HEK293 (cell line): ENCODE measurements at regions not wholly inside any gene's neighbourhood (a gene's known extent, or its start where the extent isn't known, plus 50 kb on each side); places are given as distances from the start of the nearest gene placed in this dataset.

Experiments used
- CTCF ChIA-PET: fragments of 350-600 bp; formaldehyde crosslinking; extraction: SDS; loops from one replicate; lab custom pipeline; 2021; ENCODE audit warnings: antibody characterized with exemption; lab: Yijun Ruan, JAX
- POLR2A ChIA-PET: fragments of 300-600 bp; formaldehyde crosslinking; extraction: SDS; loops from one replicate; lab custom pipeline; 2020; ENCODE audit warnings: antibody characterized with exemption, inconsistent platforms; lab: Yijun Ruan, JAX
- H3K27ac ChIP-seq: fragments of 200-500 bp; sonication (Bioruptor generic); 2 replicates; pipeline ENCODE4 v1.5.1; 2014; ENCODE audit warnings: low read depth, low read length, control low read depth, inconsistent platforms; ENCODE audit errors: extremely low read depth
- H3K36me3 ChIP-seq, 2 experiments: fragments of 200-500 bp in 1 of 2; sonication (Bioruptor generic) in 1 of 2; 1 replicate in 1 of 2; 2 replicates in 1 of 2; pipeline ENCODE4 v1.5.1; 2014 to 2017; ENCODE audit warnings: inconsistent platforms in 2 of 2, low read length in 2 of 2; ENCODE audit not compliant: control insufficient read depth in 2 of 2, insufficient read depth in 1 of 2
- H3K4me1 ChIP-seq: fragments of 200-500 bp; sonication (Bioruptor generic); 2 replicates; pipeline ENCODE4 v1.5.1; 2014; ENCODE audit warnings: mild to moderate bottlenecking, low read length, inconsistent platforms; ENCODE audit not compliant: control insufficient read depth, insufficient read depth
- H3K4me3 ChIP-seq: 2 replicates; pipeline ENCODE4 v1.5.1; 2011; ENCODE audit warnings: low read depth, mild to moderate bottlenecking, control low read depth, low read length, moderate library complexity
- H3K9me3 ChIP-seq: fragments of 200-500 bp; sonication (Bioruptor generic); 2 replicates; pipeline ENCODE4 v1.5.1; 2014; ENCODE audit warnings: low read depth, low read length, inconsistent platforms; ENCODE audit not compliant: control insufficient read depth, insufficient read depth
- GLI4 ChIP-seq: fragments of 450-650 bp; formaldehyde crosslinking; IDR thresholded peaks from 2 replicates; pipeline ENCODE4 v1.5.1; 2016; ENCODE audit warnings: missing biosample characterization, missing genetic modification characterization
- GLIS1 ChIP-seq: fragments of 450-650 bp; formaldehyde crosslinking; IDR thresholded peaks from 2 replicates; pipeline ENCODE4 v1.5.1; 2016; ENCODE audit warnings: missing biosample characterization, missing genetic modification characterization
- MEIS1 ChIP-seq: sonication (generic); formaldehyde crosslinking; IDR thresholded peaks from 2 replicates; pipeline ENCODE4 v1.8.1; 2022; ENCODE audit warnings: missing genetic modification reagents, mild to moderate bottlenecking, borderline replicate concordance
- OVOL3 ChIP-seq: fragments of 450-650 bp; formaldehyde crosslinking; IDR thresholded peaks from 2 replicates; pipeline ENCODE4 v1.5.1; 2016; ENCODE audit warnings: missing biosample characterization, missing genetic modification characterization
- ZBTB10 ChIP-seq: fragments of 450-650 bp; formaldehyde crosslinking; IDR thresholded peaks from 2 replicates; pipeline ENCODE4 v1.5.1; 2016; ENCODE audit warnings: missing biosample characterization, missing genetic modification characterization
- ZNF138 ChIP-seq: fragments of 450-650 bp; formaldehyde crosslinking; IDR thresholded peaks from 2 replicates; pipeline ENCODE4 v1.5.1; 2016; ENCODE audit warnings: missing biosample characterization, missing genetic modification characterization, borderline replicate concordance
- ZNF148 ChIP-seq: fragments of 450-650 bp; formaldehyde crosslinking; IDR thresholded peaks from 2 replicates; pipeline ENCODE4 v1.5.0; 2017; ENCODE audit warnings: missing biosample characterization, missing genetic modification characterization, borderline replicate concordance
- ZNF18 ChIP-seq: fragments of 450-650 bp; formaldehyde crosslinking; IDR thresholded peaks from 2 replicates; pipeline ENCODE4 v1.5.1; 2016; ENCODE audit warnings: missing biosample characterization, missing genetic modification characterization
- ZNF223 ChIP-seq: fragments of 450-650 bp; formaldehyde crosslinking; IDR thresholded peaks from 2 replicates; pipeline ENCODE4 v1.5.1; 2016; ENCODE audit warnings: missing biosample characterization, missing genetic modification characterization
- ZNF239 ChIP-seq: fragments of 450-650 bp; formaldehyde crosslinking; IDR thresholded peaks from 2 replicates; pipeline ENCODE4 v1.5.1; 2016; ENCODE audit warnings: missing biosample characterization, missing genetic modification characterization
- ZNF26 ChIP-seq: fragments of 450-650 bp; formaldehyde crosslinking; IDR thresholded peaks from 2 replicates; pipeline ENCODE4 v1.5.1; 2016; ENCODE audit warnings: missing biosample characterization, missing genetic modification characterization
- ZNF335 ChIP-seq: fragments of 450-650 bp; formaldehyde crosslinking; conservative IDR thresholded peaks from 2 replicates; pipeline ENCODE4 v1.5.1; 2016; ENCODE audit warnings: missing biosample characterization, missing genetic modification characterization
- ZNF362 ChIP-seq: fragments of 450-650 bp; formaldehyde crosslinking; IDR thresholded peaks from 2 replicates; pipeline ENCODE4 v1.5.1; 2016; ENCODE audit warnings: missing biosample characterization, missing genetic modification characterization
- ZNF394 ChIP-seq: fragments of 450-650 bp; formaldehyde crosslinking; IDR thresholded peaks from 2 replicates; pipeline ENCODE4 v1.5.1; 2016; ENCODE audit warnings: missing biosample characterization, missing genetic modification characterization, mild to moderate bottlenecking, moderate library complexity, borderline replicate concordance
- ZNF501 ChIP-seq: fragments of 450-650 bp; formaldehyde crosslinking; IDR thresholded peaks from 2 replicates; pipeline ENCODE4 v1.5.1; 2016; ENCODE audit warnings: missing biosample characterization, missing genetic modification characterization
- ZNF561 ChIP-seq: fragments of 450-650 bp; IDR thresholded peaks from 2 replicates; pipeline ENCODE4 v1.5.1; 2018; ENCODE audit warnings: missing biosample characterization, missing genetic modification characterization, borderline replicate concordance
- ZNF600 ChIP-seq: fragments of 450-650 bp; formaldehyde crosslinking; IDR thresholded peaks from 2 replicates; pipeline ENCODE4 v1.5.1; 2016; ENCODE audit warnings: missing biosample characterization, missing genetic modification characterization
- ZNF830 ChIP-seq: fragments of 450-650 bp; IDR thresholded peaks from 2 replicates; pipeline ENCODE4 v1.5.0; 2018; ENCODE audit warnings: missing biosample characterization, missing genetic modification characterization, low read depth, mild to moderate bottlenecking, moderate library complexity
- ZSCAN23 ChIP-seq: fragments of 450-650 bp; formaldehyde crosslinking; IDR thresholded peaks from 2 replicates; pipeline ENCODE4 v1.5.1; 2016; ENCODE audit warnings: missing biosample characterization, missing genetic modification characterization
- ZSCAN4 ChIP-seq: fragments of 450-650 bp; formaldehyde crosslinking; IDR thresholded peaks from 2 replicates; pipeline ENCODE4 v1.5.1; 2017; ENCODE audit warnings: missing biosample characterization, missing genetic modification characterization

DNA sequence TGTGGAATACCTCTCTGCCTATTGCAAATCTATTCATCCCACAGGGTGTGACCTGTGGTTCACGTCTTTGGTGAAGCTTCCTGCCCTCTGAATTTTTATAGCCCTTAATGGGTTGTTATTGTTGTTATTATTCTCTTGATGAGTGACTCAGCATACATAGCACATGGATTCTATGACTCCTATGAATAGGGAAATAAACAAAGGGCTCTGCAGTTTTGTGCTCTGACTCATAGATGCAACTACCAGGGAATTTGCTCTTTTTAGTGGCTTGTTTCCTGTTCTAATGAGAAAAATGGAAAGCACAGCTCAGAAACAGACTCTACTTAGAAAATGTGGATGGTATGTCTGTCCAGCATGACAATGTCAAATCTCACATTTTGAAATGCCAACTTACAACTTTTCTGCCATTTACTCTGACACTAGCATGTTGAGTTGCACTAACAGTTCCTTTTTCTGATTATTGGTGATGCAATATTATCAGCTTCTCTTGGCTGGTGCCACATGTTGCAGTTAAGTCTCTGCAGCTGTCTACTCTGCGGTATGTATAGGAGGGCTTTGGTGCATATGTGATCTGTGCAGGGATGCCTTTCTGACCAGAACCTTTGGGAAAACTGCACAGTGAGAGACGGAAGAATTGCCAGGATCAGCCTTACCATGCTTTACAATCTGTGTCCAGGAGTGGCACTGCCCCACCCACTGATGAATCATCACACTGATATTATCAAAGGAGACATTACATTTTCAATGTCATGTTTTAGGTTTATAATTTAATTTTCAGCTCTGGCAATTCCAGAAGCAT, 996.4 kb upstream of the WWC1 start (continued):
- TF ChIP-seq ZNF223 (tag by site-specific recombination) (no peak), ZNF561 (tag by site-specific recombination) (no peak), ZSCAN23 (tag by site-specific recombination) (no peak)
- TF ChIP-seq, all 188 proteins: peak for 0

DNA sequence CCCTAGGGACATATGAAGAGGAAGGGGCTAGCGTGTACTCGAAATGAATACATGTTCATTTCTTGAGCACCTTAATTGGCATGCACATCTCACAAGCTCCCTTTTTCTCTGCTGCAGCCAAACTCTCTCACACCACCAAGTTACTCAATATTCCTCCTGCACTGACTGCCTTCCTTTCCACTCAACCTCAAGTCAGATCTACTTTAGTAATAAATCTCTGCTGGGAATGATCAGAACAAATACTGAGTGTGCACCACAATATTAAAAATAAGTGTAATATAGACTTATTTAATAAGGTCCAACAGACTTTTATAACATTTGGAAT, 995.8 kb upstream of the WWC1 start:
- H3K4me1 ChIP-seq = no peaks in the 10 kb centered on the region
- POLR2A ChIA-PET = no interaction called here
- no peak for TF ChIP-seq GLI4
- no peak for TF ChIP-seq ZBTB10 (tag by site-specific recombination)
- TF ChIP-seq ZNF335 = no peak
- no peak for TF ChIP-seq ZNF138 (tag by site-specific recombination)
- H3K27ac ChIP-seq = no peak overlapping the region
- no peaks in the 10 kb centered on the region for H3K9me3 ChIP-seq
- no peak overlapping the region for H3K4me3 ChIP-seq
- H3K36me3 ChIP-seq = no peaks in the 10 kb centered on the region
- CTCF ChIA-PET = no interaction called here

DNA sequence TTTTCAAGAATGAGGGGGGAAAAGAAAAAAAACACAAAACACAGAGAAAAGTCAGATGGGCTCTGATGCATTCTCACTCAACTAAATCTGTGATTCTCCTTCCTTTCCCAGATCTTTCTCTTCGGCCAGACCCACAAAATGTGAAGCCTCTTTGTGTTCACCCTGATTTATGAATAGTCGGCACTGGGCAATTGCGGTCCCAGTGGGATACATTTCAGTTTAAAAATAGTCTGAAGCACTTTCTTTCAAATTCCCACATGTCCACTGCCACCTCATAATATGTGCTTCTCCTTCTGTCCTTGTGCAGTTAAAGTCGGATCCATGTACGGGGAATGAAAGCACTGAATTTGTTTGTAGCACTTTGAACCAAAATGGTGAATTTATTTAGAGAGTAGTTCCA, 995.4 kb upstream of the WWC1 start:
- Histone ChIP-seq H3K4me1 (no peaks in the 10 kb centered on the region), H3K4me3 (no peak overlapping the region), H3K9me3 (no peaks in the 10 kb centered on the region), H3K36me3 (no peaks in the 10 kb centered on the region), H3K27ac (no peak overlapping the region)
- TF ChIP-seq GLIS1 (no peak), ZNF394 (tag by site-specific recombination) (no peak), ZNF501 (tag by site-specific recombination) (no peak), ZNF362 (tag by site-specific recombination) (no peak), ZNF600 (no peak), ZSCAN4 (tag by site-specific recombination) (no peak), MEIS1 (CRISPR knock-in tag) (no peak), ZNF830 (tag by site-specific recombination) (no peak), OVOL3 (tag by site-specific recombination) (no peak)
- CTCF ChIA-PET = no interaction called here
- POLR2A ChIA-PET = no interaction called here

GRCh38 chr5:167296661-167297060, 994.8 kb upstream of the WWC1 start:
- CTCF ChIA-PET = no interaction called here
- POLR2A ChIA-PET = no interaction called here
- H3K4me3 ChIP-seq = no peak overlapping the region
- no peaks in the 10 kb centered on the region for H3K4me1 ChIP-seq
- no peaks in the 10 kb centered on the region for H3K36me3 ChIP-seq
- no peak overlapping the region for H3K27ac ChIP-seq
- no peaks in the 10 kb centered on the region for H3K9me3 ChIP-seq
- no peak for TF ChIP-seq ZNF18 (tag by site-specific recombination)
- no peak for TF ChIP-seq ZNF26 (tag by site-specific recombination)
- TF ChIP-seq ZNF148 (tag by site-specific recombination) = no peak
- no peak for TF ChIP-seq ZNF239 (tag by site-specific recombination)
